ENCODE measurements at regions not wholly inside any gene's neighbourhood (a gene's known extent, or its start where the extent isn't known, plus 50 kb on each side); places are given as distances from the start of the nearest gene placed in this dataset.

DNA sequence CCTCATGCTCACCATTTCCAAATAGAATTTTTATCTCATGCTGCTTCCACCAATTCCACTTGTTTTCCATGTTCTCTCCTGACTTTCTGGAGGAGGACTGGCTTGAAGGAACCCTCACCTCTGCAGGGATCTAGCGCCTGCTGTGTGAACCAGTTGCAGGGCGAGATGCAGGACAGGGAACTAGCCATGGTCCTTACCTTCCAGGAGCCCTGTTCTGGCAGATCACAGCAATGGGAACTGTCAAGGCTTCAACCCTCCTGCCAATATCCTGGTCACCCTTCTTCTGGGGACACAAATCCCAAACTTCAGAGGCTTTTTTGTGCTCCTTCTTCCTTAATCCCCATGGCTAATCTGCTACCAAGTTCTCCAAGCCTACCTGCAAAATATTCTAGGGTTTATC, 60.4 kb upstream of the MMP2 start:
- intact Hi-C loops (cut with DNase I), result no loop called here
- ATAC-seq (no peak), DNase-seq (ENCODE audit: missing footprints) (no peak)

DNA sequence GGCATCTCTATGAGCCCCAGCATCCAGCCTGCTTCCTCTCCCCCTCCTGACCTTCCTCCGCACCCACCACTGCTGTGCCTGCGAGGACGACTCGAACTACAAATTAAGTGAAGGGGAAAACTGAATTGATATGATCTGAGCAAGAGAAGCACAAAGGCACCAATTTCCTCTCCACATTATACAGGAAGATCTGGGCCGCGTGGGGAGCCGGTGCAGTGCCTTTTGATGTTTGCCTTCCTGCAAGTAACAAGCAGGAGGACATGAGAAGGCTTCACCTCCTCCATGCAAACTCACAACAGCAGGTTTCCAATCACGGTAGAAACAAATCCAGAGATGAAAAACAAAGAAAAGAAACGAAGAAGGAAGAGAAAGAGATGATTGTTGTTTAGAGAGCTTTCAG, 57.8 kb upstream of the MMP2 start:
- intact Hi-C loops (cut with DNase I), result no loop called here
- ATAC-seq, result no peak
- DNase-seq (ENCODE audit: missing footprints), result no peak

DNA sequence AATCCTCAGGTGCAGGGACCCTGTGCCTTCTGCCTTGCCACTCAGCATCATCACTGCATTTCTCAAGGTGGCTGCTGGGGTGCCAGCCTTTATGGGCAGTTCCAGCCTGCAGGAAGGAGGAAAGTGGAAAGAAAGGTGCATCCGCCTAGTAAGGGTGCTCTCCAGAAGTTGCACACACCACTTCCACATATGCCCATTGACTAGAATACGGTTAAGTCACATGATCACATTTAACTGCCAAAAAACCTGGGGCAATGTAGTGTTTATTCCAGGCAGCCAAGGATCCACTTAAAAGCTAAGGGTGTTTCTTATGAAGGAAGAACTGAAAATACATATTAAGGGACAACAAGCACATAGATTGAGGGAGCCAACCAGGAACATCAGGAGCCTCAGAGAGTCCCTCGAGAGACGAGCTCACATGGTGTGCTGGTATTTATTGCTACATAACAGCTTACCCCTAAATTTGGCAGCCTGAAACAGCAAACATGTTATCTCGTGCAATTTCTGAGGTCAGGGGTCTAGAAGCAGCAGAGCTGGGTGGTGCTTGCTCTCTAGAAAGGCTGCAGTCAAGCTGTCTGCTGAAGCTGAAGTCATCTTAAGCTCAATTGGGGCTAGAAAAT, 52.0 kb upstream of the MMP2 start:
- intact Hi-C loops (cut with DNase I), result no loop called here
- no peak for DNase-seq (ENCODE audit: missing footprints)
- no peak for ATAC-seq

Data from Right ventricle myocardium inferior (tissue), 1 donor.